Nephron progenitor cell (in vitro differentiated cells): ENCODE measurements at regions not wholly inside any gene's neighbourhood (a gene's known extent, or its start where the extent isn't known, plus 50 kb on each side); places are given as distances from the start of the nearest gene placed in this dataset.
"Not testable (repeated sequence)": the region's sequence is repeated elsewhere in the genome, so short reads cannot be mapped to it uniquely, and the experiment has no call there.

Experiments
- DNase-seq: peaks from one replicate; pipeline ENCODE4 v3.0.0; 2021
- H3K27ac Mint-ChIP-seq: 2 replicates; pipeline ENCODE4 v1.8.0; 2021; ENCODE audit warnings: mild to moderate bottlenecking, moderate library complexity, mixed read lengths
- H3K27me3 Mint-ChIP-seq: 2 replicates; pipeline ENCODE4 v1.8.0; 2021; ENCODE audit warnings: mild to moderate bottlenecking, low read depth, mixed read lengths; ENCODE audit not compliant: poor library complexity
- H3K36me3 Mint-ChIP-seq: 2 replicates; pipeline ENCODE4 v1.8.0; 2021; ENCODE audit warnings: low read depth, mixed read lengths
- H3K4me1 Mint-ChIP-seq: 2 replicates; pipeline ENCODE4 v1.8.0; 2021; ENCODE audit warnings: mixed read lengths
- H3K4me3 Mint-ChIP-seq: 2 replicates; pipeline ENCODE4 v1.8.0; 2021; ENCODE audit warnings: mild to moderate bottlenecking, moderate library complexity, mixed read lengths
- H3K9me3 Mint-ChIP-seq: 2 replicates; pipeline ENCODE4 v1.8.0; 2021; ENCODE audit warnings: mild to moderate bottlenecking, moderate library complexity, mixed read lengths
- TF ChIP-seq, protein P1 (sequence below): fragments of 200-600 bp; sonication (generic); IDR thresholded peaks from 2 replicates; pipeline ENCODE4 v1.5.0; 2021; ENCODE audit warnings: antibody characterized with exemption

DNA sequence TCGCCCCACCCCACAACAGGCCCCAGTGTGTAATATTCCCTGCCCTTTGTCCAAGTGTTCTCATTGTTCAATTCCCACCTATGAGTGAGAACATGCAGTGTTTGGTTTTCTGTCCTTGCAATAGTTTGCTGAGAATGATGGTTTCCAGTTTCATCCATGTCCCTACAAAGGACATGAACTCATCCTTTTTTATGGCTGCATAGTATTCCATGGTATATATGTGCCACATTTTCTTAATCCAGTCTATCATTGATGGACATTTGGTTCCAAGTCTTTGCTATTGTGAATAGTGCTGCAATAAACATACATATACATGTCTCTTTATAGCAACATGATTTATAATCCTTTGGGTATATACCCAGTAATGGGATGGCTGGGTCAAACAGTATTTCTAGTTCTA is 132.7 kb downstream of the SNX10 start:
- H3K4me1 Mint-ChIP-seq: peaks cover 43% of the 10 kb centered on the region
- H3K36me3 Mint-ChIP-seq: peaks cover 17% of the 10 kb centered on the region
- not testable (repeated sequence) for H3K27ac Mint-ChIP-seq, H3K4me3 Mint-ChIP-seq, H3K27me3 Mint-ChIP-seq, DNase-seq
- peaks cover 19% of the 10 kb centered on the region for H3K9me3 Mint-ChIP-seq

DNA sequence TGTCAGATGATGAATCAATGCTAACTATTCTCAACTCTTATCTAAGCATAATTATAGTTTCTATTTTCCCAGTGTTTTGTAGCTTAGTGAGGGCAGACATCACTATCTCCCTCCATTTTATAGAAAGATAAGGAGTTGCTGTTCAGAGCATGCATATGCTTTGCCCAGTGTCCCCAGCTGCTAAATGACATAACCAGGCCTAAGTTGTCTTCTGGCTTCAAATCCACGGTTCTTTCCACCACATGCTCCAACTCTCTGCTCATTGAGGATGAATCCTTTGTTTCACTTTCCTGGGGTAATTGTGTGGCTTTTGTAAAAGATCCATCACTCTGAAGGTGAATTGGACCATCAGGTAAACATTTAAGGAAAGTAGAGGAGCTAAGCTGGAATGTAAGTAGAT is 134.0 kb downstream of the SNX10 start:
- peaks cover 17% of the 10 kb centered on the region for H3K36me3 Mint-ChIP-seq
- no peak overlapping the region for H3K4me3 Mint-ChIP-seq
- H3K4me1 Mint-ChIP-seq: peaks cover 31% of the 10 kb centered on the region
- TF ChIP-seq, protein P1, sequence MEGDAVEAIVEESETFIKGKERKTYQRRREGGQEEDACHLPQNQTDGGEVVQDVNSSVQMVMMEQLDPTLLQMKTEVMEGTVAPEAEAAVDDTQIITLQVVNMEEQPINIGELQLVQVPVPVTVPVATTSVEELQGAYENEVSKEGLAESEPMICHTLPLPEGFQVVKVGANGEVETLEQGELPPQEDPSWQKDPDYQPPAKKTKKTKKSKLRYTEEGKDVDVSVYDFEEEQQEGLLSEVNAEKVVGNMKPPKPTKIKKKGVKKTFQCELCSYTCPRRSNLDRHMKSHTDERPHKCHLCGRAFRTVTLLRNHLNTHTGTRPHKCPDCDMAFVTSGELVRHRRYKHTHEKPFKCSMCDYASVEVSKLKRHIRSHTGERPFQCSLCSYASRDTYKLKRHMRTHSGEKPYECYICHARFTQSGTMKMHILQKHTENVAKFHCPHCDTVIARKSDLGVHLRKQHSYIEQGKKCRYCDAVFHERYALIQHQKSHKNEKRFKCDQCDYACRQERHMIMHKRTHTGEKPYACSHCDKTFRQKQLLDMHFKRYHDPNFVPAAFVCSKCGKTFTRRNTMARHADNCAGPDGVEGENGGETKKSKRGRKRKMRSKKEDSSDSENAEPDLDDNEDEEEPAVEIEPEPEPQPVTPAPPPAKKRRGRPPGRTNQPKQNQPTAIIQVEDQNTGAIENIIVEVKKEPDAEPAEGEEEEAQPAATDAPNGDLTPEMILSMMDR: no peak
- H3K27ac Mint-ChIP-seq: no peak overlapping the region
- no peaks in the 10 kb centered on the region for H3K27me3 Mint-ChIP-seq
- peaks cover 19% of the 10 kb centered on the region for H3K9me3 Mint-ChIP-seq
- DNase-seq: no peak

DNA sequence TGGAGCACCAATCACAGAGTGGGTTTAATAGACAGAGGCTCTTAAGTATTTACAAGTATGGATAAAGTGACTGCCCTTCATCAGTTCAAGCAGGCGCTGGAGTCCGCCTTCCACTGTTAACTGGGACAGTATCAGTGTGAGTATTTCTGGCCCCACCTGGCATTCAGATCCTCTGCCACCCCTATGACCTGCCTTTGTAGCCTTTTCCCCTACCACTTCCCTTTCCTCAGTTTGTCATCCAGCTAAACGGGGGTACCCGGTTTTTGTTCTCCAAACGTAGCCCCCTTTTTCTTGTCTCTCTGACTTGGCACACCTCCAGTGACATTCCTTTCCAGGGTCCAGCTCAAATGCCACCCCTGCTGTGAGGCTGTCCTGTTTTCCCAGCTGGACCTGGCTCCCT is 134.4 kb downstream of the SNX10 start:
- H3K4me3 Mint-ChIP-seq: no peak overlapping the region
- peaks cover 27% of the 10 kb centered on the region for H3K4me1 Mint-ChIP-seq
- H3K27me3 Mint-ChIP-seq: no peaks in the 10 kb centered on the region
- TF ChIP-seq, protein P1: no peak
- no peak for DNase-seq
- H3K27ac Mint-ChIP-seq: no peak overlapping the region
- peaks cover 17% of the 10 kb centered on the region for H3K36me3 Mint-ChIP-seq
- peaks cover 19% of the 10 kb centered on the region for H3K9me3 Mint-ChIP-seq

DNA sequence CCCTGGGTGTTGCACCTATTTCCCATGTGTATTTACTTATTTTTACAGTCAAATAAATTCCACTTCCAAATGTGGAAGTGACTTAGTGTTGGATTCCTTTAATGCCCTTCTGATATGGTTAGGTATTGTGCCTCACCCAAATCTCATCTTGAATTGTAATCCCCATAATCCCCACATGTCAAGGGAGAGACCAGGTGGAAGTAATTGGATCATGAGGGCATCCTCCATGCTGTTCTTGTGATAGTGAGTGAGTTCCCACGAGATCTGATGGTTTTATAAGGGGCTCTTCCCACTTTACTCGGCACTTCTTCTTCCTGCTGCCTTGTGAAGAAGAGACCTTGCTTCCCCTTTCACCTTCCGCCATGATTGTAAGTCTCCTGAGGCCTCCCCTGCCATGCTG is 136.9 kb downstream of the SNX10 start:
- no peak overlapping the region for H3K4me3 Mint-ChIP-seq
- TF ChIP-seq, protein P1: no peak
- peaks cover 11% of the 10 kb centered on the region for H3K4me1 Mint-ChIP-seq
- H3K27ac Mint-ChIP-seq: no peak overlapping the region
- H3K36me3 Mint-ChIP-seq: peaks cover 7% of the 10 kb centered on the region
- DNase-seq: no peak
- peaks cover 13% of the 10 kb centered on the region for H3K9me3 Mint-ChIP-seq
- H3K27me3 Mint-ChIP-seq: no peaks in the 10 kb centered on the region

DNA sequence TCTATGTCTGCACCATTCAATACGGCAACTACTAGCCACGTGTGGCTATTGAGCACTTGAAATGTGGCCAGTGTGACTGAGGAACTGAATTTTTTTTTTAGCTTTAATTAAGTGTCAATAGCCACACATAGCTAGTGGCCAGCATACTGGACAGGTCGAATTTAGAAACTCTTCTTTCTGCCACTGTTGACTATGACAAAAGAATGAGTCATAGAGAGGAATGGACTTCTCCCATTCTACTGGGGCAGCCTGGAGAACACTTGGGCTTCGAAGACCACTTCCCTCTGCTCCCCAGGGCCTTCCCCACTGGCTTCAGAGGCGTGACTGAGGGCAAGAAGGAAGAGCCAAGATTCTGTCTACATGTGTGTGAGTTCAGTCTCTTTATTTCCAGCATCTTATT is 137.5 kb downstream of the SNX10 start:
- H3K9me3 Mint-ChIP-seq: peaks cover 12% of the 10 kb centered on the region
- no peaks in the 10 kb centered on the region for H3K27me3 Mint-ChIP-seq
- peaks cover 7% of the 10 kb centered on the region for H3K4me1 Mint-ChIP-seq
- H3K27ac Mint-ChIP-seq: no peak overlapping the region
- TF ChIP-seq, protein P1: no peak
- H3K36me3 Mint-ChIP-seq: peaks cover 5% of the 10 kb centered on the region
- no peak overlapping the region for H3K4me3 Mint-ChIP-seq
- DNase-seq: no peak

DNA sequence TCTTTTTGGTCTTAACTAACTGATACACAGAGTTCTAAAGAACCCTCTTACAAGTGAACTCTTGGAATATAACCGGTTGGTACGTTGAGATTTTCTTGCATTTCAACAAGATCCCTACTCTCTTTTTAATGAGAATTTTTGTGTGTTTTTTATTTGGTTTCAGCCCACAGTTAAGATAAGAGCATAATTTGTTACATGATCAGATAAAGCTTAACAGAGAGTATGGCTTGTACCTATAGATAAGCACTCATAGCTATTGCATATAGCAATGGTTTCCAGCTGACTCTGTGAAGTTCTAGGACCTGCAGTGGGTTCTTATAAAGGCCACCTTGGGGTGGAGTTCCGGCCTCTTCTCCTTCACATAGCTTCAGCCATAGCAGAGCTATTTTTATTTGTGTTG is 143.3 kb downstream of the SNX10 start:
- Mint-ChIP-seq H3K36me3 (peaks cover 27% of the 10 kb centered on the region), H3K27me3 (no peaks in the 10 kb centered on the region), H3K9me3 (peaks cover 23% of the 10 kb centered on the region), H3K27ac (no peak overlapping the region), H3K4me3 (no peak overlapping the region), H3K4me1 (peaks cover 34% of the 10 kb centered on the region)
- no peak for DNase-seq
- TF ChIP-seq, protein P1: no peak
